ENCODE measurements at regions not wholly inside any gene's neighbourhood (a gene's known extent, or its start where the extent isn't known, plus 50 kb on each side); places are given as distances from the start of the nearest gene placed in this dataset.
"Not testable (repeated sequence)": the region's sequence is repeated elsewhere in the genome, so short reads cannot be mapped to it uniquely, and the experiment has no call there.

DNA sequence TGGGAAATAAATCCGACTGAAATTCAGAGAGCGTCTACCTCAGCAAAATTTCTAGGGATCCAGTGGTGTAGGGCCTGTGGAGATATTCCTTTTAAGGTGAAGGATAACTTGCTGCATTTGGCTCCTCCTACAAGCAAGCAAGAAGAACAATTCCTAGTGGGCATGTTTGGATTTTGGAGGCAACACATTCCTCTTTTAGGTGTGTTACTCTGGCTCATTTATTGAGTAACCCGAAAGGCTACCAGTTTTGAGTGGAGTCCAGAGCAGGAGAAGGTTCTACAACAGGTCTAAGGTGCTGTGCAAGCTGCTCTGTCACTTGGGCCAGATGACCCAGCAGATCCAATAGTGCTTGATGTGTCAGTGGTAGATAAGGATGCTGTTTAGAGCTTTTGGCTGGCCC lies 862.4 kb upstream of the CDH9 start:
- H3K4me3 ChIP-seq: no peak overlapping the region

DNA sequence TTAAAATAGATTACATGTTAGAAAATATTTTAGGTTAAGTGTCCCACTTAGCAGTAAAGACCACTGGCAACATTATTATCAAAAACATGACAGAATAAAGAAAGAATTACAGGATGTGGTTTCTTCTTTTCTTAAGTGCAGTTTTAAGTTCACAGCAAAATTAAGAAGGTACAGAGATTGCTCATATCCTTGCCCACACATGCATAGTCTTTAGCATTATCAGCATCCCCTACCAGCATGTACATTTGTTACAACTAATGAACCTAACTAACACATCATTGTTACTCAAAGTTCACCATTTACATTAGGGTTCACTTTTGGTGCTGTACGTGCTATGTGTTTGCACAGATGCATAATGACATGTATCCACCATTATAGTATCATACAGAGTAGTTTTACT lies 837.7 kb upstream of the CDH9 start:
- H3K27ac ChIP-seq: no peak overlapping the region

More for the DNA sequence above, 862.4 kb upstream of the CDH9 start:
- no peak overlapping the region for H3K27ac ChIP-seq

DNA sequence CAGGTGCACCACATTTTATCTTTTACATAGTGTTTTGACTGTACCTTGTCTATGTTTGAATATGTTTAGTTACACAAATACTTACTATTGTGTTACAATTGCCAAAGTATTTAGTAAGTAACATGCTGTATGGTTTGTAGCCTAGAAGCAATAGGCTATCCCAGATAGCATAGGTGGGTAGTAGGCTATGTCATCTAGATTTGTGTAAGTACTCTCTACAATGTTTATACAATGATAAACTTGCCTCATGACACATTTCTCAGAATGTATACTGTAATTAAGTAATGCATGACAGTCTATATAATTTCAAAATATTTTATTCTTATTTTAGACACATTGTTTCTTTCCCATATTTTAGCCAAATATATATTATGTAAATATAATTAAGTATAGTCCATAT lies 836.8 kb upstream of the CDH9 start:
- H3K27ac ChIP-seq: no peak overlapping the region
- no peak overlapping the region for H3K4me3 ChIP-seq

More for the DNA sequence above, 837.7 kb upstream of the CDH9 start:
- H3K4me3 ChIP-seq: no peak overlapping the region

DNA sequence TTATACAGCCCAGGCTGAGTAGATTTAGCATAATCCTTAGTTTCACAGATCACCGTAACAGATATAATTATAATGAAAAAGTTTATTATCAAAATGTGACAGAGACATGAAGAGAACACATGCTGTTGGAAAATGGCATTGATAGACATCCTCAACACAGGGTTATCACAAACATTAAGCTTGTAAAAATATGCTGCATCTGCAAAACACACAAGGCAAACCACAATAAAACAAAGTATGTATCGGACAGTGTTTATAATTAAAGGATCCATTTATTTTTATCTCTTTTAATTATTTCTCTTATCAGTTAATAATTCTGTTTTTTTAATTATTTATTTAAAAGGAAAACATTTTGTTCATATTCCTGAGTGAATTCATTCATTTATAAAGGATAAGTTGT lies 829.9 kb upstream of the CDH9 start:
- no peak overlapping the region for H3K27ac ChIP-seq
- no peak overlapping the region for H3K4me3 ChIP-seq

DNA sequence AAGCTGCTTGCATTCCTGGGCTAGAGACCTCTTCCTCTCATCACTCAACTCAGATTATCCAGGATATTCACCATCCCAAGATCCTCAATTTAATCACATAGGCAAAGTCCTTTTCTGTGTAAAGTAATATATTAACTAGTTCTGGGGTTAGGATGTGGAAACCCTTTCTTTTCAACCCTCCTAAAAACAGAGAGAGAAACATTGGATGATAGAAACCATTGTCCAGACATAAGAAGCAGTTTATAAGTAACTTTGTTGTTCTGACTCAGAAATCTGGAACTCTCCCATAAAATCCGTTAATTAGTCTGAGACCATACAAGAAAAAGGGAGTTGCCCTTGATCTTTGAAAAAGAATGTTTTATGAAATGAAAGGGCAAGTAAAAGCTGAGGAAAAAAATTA lies 817.1 kb upstream of the CDH9 start:
- H3K4me3 ChIP-seq: no peak overlapping the region

DNA sequence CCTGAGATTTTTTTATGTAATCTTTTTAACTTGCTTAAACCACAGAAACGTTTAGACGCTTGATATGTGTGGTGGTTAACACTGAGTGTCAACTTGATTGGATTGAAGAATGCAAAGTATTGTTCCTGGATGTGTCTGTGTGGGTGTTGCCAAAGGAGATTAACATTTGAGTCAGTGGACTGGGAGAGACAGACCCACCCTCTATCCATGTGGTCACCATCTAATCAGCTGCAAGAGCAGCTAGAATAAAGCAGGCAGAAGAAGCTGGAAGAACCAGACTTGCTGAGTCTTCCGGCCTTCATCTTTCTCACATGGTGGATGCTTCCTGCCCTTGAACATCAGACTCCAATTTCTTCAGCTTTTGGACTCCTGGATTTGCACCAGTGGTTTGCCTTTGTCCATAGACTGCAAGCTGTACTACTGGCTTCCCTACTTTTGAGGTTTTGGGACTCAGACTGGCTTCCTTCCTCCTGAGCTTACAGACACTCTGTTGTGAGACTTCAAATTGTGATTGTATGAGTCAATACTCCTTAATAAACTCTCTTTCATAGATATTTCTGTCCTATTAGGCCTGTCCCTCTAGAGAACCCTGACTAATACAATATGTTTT lies 816.0 kb upstream of the CDH9 start:
- H3K4me3 ChIP-seq: no peak overlapping the region
- no peak overlapping the region for H3K27ac ChIP-seq

More for the DNA sequence above, 817.1 kb upstream of the CDH9 start:
- H3K27ac ChIP-seq: no peak overlapping the region

DNA sequence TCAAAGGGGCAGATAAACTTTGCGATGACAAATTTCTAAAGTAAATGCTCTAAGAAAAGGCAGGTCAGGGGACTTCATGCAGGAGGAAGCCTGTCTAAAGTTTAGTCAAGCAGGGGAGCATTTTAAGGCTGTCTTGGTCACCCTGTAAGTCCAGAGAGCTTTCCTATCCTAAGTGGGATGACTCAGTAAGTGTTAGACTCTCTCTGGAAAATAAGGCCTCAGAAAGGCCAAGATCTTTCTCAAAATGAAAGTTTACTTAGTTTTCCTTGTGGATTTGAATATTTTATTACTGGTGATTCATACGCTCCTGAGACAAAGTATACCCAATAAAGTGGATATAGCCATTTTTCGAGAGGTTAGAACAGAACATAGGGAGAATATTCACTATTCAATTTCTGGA lies 806.9 kb upstream of the CDH9 start:
- H3K27ac ChIP-seq: no peak overlapping the region

DNA sequence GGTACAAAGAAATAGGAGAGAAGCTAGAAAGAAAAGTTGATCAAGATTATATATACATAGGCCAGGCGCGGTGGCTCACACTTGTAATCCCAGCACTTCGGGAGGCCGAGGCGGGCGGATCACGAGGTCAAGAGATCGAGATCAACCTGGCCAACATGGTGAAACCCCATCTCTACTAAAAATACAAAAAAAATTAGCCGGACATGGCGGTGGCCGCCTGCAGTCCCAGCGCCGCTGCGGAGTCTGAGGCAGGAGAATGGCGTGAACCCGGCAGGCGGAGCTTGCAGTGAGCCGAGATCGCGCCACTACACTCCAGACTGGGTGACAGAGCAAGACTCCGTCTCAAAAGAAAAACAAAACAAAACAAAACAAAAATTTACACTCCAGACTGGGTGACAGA lies 798.3 kb upstream of the CDH9 start:
- not testable (repeated sequence) for H3K4me3 ChIP-seq, H3K27ac ChIP-seq

More for the DNA sequence above, 806.9 kb upstream of the CDH9 start:
- H3K4me3 ChIP-seq: no peak overlapping the region

DNA sequence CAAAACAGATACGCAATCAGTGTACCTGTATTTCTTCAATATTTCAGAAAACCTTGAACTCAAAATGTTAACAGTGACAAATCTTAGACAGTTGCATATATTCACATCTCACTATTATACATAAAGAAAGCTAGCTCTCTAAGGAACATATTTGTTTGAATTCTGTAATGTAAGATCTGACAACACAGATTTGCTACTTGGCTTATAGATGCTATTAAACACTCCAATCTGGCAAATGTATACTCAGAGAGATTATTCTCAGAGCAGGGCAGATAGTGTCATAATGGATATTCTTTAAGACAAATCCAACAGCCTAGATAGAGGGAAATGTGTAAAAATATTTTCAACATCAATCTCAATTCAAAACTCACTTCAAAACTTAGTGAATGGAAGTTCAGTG lies 794.5 kb upstream of the CDH9 start:
- H3K4me3 ChIP-seq: no peak overlapping the region
- H3K27ac ChIP-seq: no peak overlapping the region

DNA sequence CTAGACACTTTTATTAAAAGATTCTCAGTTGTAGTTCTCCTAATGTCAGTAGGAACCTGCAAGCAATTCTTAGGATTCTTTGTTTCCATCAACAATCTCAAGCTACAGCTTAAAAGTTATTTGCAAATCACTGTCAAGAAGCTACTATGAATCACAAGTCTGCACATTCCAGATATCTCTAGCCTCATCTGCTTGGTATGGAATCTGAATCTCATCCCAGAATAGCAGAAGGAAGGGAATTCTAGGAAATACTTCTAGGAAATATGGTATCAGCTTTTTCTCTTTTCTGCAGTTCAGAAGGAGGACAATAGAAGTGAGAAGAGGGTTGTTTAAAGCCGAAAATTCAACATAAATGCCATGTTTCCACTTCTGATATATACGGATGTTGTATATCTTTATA lies 792.2 kb upstream of the CDH9 start:
- Histone ChIP-seq H3K27ac (no peak overlapping the region), H3K4me3 (no peak overlapping the region)

DNA sequence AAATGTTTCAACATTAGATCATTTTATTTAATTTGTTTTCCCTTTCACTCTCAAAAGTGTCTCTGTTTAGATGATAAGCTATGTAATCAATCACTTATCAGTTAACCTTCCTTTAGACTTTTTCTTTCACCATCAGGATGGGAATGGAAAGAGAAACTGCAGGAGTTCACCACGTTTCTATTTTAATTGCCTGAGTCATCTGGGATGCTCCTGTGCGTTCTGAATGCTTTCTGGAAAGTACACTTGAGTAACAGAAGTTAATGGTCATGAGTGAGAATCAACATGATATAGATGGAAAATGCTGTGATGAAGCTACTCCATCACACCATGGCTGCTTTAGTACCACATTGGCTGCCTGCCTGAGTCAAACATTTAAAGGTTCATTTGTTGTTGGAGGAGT lies 783.3 kb upstream of the CDH9 start:
- no peak overlapping the region for H3K4me3 ChIP-seq
- H3K27ac ChIP-seq: no peak overlapping the region

DNA sequence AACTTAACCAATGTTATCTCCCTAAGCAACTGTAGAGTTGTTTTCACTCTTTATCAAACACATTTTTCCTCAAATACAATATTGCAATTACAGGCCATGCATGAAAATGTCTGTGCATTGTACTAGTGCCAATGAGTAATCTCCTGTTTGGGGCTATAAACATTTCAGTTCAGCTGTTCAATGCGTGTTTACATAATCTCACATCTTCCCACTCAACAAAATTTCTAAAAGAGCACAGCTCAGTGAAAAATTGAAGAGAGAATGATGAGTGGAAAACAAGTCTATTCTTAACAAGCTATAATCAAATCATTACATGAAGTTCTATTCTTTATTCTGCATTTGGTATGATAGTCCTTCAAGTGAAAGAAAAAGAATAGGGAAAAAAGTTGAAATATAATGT lies 780.5 kb upstream of the CDH9 start:
- no peak overlapping the region for H3K27ac ChIP-seq
- H3K4me3 ChIP-seq: no peak overlapping the region

DNA sequence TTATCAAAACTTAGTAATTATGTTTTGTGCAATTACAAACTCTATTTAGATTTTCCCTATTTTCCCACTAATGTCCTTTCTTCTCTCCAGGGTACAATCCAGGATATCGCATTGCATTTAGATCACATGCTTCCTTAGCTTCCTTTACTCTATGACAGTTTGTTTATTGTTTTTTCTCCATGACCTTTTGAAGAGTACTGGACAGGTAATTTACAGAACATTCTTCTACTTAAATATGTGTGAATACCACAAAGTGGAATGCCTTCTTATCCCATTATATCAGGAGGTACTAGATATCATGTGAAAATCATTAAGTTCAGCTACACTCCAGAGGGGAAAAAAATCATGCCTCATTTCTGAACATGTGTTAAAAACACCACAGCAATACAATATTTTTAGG lies 776.6 kb upstream of the CDH9 start:
- Histone ChIP-seq H3K27ac (no peak overlapping the region), H3K4me3 (no peak overlapping the region)

DNA sequence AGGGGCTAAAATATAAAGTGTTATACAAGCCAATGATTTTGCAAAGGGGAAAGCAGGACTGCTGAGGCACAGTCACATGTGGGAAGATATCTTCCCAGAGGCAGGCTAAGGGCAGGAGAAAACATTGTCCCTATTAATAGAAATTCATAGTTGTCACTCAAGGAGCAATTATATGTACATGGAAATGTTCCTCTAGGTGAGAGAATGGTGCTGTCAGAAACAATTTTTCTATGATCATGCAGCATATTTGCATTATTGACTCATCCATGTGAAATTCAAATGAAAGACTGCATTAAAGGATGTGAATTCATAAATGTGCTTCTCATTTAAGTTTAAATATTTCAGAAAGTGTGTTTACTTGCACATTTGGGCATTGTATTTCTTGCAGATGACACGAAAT lies 775.9 kb upstream of the CDH9 start:
- no peak overlapping the region for H3K4me3 ChIP-seq
- no peak overlapping the region for H3K27ac ChIP-seq

DNA sequence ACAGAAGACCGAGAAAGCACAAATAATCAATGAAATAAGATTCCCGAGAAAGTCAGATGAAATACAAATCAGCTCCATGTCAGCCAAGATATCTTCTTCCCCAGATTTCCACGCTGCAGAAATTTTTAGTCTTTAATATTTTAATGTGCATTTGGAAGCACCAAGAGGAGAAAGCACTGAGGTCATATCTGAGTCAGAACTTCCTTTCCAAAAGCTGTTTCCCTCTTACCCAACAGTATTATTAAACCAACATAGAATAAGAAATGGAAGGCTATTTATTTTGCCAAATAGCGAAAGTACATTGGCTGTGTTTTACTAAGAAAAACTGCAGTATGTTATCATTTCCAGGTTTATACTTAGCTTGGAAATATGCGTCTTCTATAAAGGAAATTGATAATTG lies 772.1 kb upstream of the CDH9 start:
- no peak overlapping the region for H3K4me3 ChIP-seq
- no peak overlapping the region for H3K27ac ChIP-seq

DNA sequence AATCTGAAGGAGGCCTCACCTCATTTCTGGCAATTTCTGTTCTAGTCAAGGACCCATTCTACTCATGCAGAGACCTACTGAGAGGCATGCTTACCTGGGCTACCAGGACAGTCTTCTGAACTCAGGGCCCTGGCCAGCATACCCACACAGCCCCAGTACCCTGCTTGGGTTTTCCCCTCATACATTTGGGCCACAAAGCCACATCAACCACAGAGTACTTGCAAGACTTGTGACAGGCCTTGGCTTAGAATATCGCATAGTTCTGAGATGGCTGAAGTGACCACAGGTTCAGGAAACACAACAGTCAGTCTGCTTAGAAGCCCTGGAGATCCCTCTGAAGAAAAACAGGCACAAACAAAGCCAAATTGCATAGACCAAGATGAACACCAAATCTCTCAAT lies 758.8 kb upstream of the CDH9 start:
- Histone ChIP-seq H3K4me3 (no peak overlapping the region), H3K27ac (no peak overlapping the region)

DNA sequence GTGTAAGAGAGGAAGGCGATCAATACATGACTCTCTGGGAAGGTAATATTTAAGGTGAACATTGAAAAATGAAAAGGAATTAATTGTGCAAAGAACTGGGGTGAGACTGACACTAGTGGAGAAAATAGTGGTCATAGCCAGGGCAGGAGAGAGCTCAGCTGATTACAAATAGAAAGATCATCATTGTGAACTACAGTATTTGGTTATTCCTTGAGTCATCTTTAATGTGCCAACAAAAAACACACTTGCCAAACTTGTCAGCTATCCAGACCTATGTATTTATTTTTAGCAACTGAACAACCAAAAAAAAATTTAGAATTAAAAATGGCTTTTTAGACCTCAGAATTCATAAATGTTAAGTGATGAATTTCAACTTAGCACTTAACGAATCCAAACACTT lies 749.8 kb upstream of the CDH9 start:
- H3K4me3 ChIP-seq: no peak overlapping the region
- no peak overlapping the region for H3K27ac ChIP-seq

DNA sequence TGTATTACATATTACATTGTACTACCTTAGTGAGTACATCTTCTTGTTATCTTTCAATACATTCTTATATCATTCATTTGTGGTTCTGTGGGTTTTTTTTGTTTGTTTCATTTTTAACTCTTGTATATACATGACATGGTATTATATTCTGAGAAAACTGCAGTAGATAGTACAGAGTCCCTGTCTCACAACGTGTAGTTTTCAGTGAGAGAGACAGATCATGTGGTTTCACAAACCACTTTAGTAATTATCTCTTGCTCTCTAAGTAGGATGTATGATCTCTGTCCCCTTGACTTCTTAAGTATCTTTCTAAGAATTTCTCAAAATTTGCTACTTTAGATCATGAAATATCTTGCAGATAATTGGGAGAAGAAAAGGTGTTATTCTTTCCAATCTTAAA lies 745.9 kb upstream of the CDH9 start:
- no peak overlapping the region for H3K27ac ChIP-seq
- no peak overlapping the region for H3K4me3 ChIP-seq

DNA sequence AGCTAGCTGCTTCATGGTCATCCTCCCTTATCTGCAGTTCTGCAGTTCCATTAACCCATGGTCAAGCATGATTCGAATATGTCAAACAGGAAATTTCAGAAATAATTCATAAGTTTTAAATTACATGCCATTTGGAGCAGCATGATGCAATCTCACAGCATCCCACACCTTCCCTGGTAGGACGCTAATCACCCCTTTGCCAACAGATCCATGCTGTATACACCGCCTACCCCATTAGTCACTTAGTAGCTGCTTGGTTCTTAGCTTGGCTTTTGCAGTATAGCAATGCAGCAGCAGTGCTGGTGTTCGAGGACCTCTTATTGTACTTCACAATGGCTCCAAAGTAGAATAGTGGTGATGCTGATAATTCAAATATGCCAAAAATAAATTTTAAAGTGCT lies 739.7 kb upstream of the CDH9 start:
- H3K27ac ChIP-seq: no peak overlapping the region
- H3K4me3 ChIP-seq: no peak overlapping the region

DNA sequence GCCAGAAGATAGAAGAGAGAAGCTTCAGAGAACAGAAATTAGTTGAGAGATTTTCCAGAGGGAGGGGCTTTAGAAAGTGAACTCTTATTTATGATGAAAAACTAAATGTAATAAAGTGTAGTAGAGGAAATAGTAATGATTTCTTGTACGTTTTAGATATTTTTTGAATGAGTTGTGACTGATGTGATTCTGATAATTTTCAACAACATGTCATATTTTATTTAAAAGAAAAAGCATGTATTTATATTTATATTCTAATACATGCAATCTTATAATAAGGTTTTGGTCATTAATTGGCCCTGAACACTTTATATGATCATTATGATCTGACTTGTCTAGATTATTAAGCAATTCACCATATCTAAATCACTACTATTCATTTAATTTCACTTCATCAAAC lies 735.2 kb upstream of the CDH9 start:
- Histone ChIP-seq H3K4me3 (no peak overlapping the region), H3K27ac (no peak overlapping the region)

DNA sequence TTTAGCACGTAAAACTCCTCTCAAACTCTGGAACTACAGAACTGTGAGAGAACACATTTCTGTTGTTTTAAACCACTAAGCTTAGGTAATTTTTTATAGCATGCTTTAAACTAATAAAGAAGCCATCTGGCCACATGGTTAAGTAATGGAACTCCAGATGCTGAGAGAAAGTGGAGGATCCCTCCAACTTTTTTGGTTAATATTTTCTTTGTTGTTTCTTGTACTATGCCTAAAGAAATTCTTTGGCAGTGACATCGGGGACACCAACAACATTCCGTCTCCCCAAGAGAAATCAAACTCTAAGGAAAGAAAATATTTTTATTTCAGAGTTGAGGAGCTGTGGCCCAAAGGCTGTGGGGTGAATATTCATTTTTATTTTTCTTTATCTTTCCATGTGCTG lies 734.8 kb upstream of the CDH9 start:
- no peak overlapping the region for H3K27ac ChIP-seq
- no peak overlapping the region for H3K4me3 ChIP-seq

DNA sequence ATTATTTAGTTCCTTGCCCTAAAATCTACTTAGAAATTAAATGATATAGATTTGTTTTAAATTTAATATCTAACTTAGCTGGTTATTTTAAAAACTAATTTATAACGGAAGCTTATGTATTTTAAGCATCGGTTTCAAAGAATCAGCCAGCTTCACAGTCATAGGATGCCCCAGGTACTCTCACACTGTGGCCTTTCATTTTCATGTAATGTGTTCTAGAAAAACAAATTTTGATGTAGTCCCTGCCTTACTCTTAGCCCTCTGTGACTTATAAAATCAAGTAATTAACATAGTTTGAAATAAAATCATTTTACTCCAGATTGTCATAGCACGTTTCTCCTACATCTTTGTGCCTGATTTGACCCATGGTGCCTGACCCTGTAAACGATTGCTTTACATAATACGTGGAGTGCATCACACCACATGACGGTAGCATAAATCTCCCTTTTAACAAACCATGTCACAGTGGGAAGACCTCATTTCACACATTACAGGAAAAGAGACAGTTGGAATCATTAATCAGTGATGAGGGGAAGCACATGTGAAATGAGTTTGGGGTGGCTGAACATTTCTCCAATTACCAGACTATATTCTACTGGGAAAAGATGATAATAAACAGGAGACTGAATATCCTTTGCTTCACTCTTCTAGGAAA lies 731.5 kb upstream of the CDH9 start:
- no peak overlapping the region for H3K27ac ChIP-seq
- no peak overlapping the region for H3K4me3 ChIP-seq

Data from skin epidermis (tissue), 12 donors.